ENCODE measurements at regions not wholly inside any gene's neighbourhood (a gene's known extent, or its start where the extent isn't known, plus 50 kb on each side); places are given as distances from the start of the nearest gene placed in this dataset.

DNA sequence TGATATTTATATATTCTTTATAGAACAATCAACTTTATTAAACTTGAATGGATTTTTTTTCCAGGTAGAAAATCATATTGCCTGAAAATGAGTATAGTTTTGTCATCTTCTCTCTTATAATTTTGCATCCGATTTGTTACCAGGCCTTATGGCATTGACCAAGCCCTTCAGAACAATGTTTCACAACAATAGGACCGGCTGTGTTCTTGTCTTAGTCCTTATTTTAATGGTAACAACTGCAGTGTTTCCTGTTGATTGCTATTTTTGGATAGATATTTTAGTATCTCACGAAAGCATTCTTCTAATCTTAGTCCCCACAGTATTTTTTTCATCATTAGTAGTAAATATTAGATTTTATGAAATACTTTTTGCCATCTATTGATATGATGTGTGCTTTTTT lies 88.1 kb upstream of the ANKRD34C start:
- WGBS, 3 donors: 47 to 72% (median 69%) methylated on average over 3 of the region's 3 CpGs
- H3K36me3 ChIP-seq (ENCODE audit: control insufficient read depth in 3 of 3, insufficient read depth in 2 of 3, low read depth in 1 of 3, low read length in 3 of 3): no peaks in the 10 kb centered on the region
- H3K27me3 ChIP-seq (ENCODE audit: control insufficient read depth in 3 of 3, insufficient read depth in 3 of 3, low read length in 3 of 3): peaks cover 0 to 6% (median 0%) of the 10 kb centered on the region in 3 donors
- no peaks in the 10 kb centered on the region for H3K4me1 ChIP-seq (ENCODE audit: control insufficient read depth in 3 of 3, insufficient read depth in 2 of 3, low read depth in 1 of 3, low read length in 2 of 3)
- FAIRE-seq: no peak
- H3K27ac ChIP-seq (ENCODE audit: low read depth in 1 of 3, low read length in 2 of 3): no peak overlapping the region
- no peak overlapping the region for H3K4me3 ChIP-seq (ENCODE audit: low read depth in 1 of 3, low read length in 3 of 3)
- DNase-seq: no peak
- no peaks in the 10 kb centered on the region for H3K9me3 ChIP-seq (ENCODE audit: control insufficient read depth in 2 of 2, insufficient read depth in 1 of 2, low read depth in 1 of 2, low read length in 1 of 2)

DNA sequence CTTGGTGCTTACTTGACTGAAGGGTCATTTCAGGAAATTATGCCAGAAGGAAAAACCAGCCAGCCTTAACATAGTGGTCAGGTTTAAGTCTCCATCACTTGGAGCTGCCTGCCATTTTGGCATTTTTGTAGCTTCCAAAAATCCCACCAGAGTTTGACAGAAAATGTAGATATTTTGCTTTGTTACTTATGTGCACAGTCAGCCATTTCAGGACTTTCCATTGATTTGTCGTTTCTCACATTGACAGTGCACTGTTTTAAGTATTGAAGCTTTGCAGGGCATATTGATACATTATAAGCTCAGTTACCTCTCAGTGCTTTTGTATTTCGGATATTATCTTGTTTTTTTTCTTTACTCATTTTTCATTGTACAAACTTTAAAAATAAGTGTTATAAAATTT lies 89.0 kb upstream of the ANKRD34C start:
- FAIRE-seq (no peak), DNase-seq (no peak)
- H3K36me3 ChIP-seq (ENCODE audit: control insufficient read depth in 3 of 3, insufficient read depth in 2 of 3, low read depth in 1 of 3, low read length in 3 of 3): no peaks in the 10 kb centered on the region
- H3K4me1 ChIP-seq (ENCODE audit: control insufficient read depth in 3 of 3, insufficient read depth in 2 of 3, low read depth in 1 of 3, low read length in 2 of 3): no peaks in the 10 kb centered on the region
- 64 to 88% (median 78%) methylated on average over 2 of the region's 2 CpGs for WGBS, 3 donors
- peaks cover 0 to 6% (median 0%) of the 10 kb centered on the region in 3 donors for H3K27me3 ChIP-seq (ENCODE audit: control insufficient read depth in 3 of 3, insufficient read depth in 3 of 3, low read length in 3 of 3)
- H3K27ac ChIP-seq (ENCODE audit: low read depth in 1 of 3, low read length in 2 of 3): no peak overlapping the region
- no peaks in the 10 kb centered on the region for H3K9me3 ChIP-seq (ENCODE audit: control insufficient read depth in 2 of 2, insufficient read depth in 1 of 2, low read depth in 1 of 2, low read length in 1 of 2)
- no peak overlapping the region for H3K4me3 ChIP-seq (ENCODE audit: low read depth in 1 of 3, low read length in 3 of 3)

DNA sequence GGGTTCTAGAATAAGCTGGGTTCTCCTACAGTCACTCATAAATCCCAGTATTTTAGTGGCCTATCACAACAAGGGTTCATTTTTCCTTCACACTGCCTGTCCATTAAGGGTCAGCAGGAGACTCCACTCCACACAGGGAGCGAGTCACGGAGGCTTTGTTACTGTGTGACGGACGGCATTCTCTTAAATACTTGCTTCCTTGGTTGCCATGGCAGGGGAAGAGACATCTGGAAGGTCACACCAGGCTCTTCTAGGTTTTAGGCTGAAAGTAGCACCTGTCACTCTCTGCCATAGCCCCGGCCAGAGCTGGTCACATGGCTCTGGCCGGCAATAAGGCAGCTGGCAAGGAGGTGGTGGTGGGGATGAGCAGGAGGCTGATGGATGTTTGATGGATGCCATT lies 89.4 kb upstream of the ANKRD34C start:
- no peak overlapping the region for H3K27ac ChIP-seq (ENCODE audit: low read depth in 1 of 3, low read length in 2 of 3)
- H3K27me3 ChIP-seq (ENCODE audit: control insufficient read depth in 3 of 3, insufficient read depth in 3 of 3, low read length in 3 of 3): peaks cover 0 to 6% (median 0%) of the 10 kb centered on the region in 3 donors
- no peak for FAIRE-seq
- DNase-seq: no peak
- no peaks in the 10 kb centered on the region for H3K9me3 ChIP-seq (ENCODE audit: control insufficient read depth in 2 of 2, insufficient read depth in 1 of 2, low read depth in 1 of 2, low read length in 1 of 2)
- H3K36me3 ChIP-seq (ENCODE audit: control insufficient read depth in 3 of 3, insufficient read depth in 2 of 3, low read depth in 1 of 3, low read length in 3 of 3): no peaks in the 10 kb centered on the region
- H3K4me1 ChIP-seq (ENCODE audit: control insufficient read depth in 3 of 3, insufficient read depth in 2 of 3, low read depth in 1 of 3, low read length in 2 of 3): no peaks in the 10 kb centered on the region
- 57 to 62% (median 58%) methylated on average over 6 of the region's 6 CpGs for WGBS, 3 donors
- H3K4me3 ChIP-seq (ENCODE audit: low read depth in 1 of 3, low read length in 3 of 3): no peak overlapping the region

- DNase-seq (no peak), FAIRE-seq (no peak)
- H3K27me3 ChIP-seq (ENCODE audit: control insufficient read depth in 3 of 3, insufficient read depth in 3 of 3, low read length in 3 of 3): peaks cover 0 to 6% (median 0%) of the 10 kb centered on the region in 3 donors
- H3K36me3 ChIP-seq (ENCODE audit: control insufficient read depth in 3 of 3, insufficient read depth in 2 of 3, low read depth in 1 of 3, low read length in 3 of 3): no peaks in the 10 kb centered on the region
- H3K9me3 ChIP-seq (ENCODE audit: control insufficient read depth in 2 of 2, insufficient read depth in 1 of 2, low read depth in 1 of 2, low read length in 1 of 2): no peaks in the 10 kb centered on the region
- no peak overlapping the region for H3K4me3 ChIP-seq (ENCODE audit: low read depth in 1 of 3, low read length in 3 of 3)
- WGBS, 3 donors: 60 to 67% (median 63%) methylated on average over 10 of the region's 10 CpGs
- H3K27ac ChIP-seq (ENCODE audit: low read depth in 1 of 3, low read length in 2 of 3): no peak overlapping the region
- no peaks in the 10 kb centered on the region for H3K4me1 ChIP-seq (ENCODE audit: control insufficient read depth in 3 of 3, insufficient read depth in 2 of 3, low read depth in 1 of 3, low read length in 2 of 3)
These were observed 90.0 kb upstream of the ANKRD34C start for GRCh38 chr15:79192462-79193036.

DNA sequence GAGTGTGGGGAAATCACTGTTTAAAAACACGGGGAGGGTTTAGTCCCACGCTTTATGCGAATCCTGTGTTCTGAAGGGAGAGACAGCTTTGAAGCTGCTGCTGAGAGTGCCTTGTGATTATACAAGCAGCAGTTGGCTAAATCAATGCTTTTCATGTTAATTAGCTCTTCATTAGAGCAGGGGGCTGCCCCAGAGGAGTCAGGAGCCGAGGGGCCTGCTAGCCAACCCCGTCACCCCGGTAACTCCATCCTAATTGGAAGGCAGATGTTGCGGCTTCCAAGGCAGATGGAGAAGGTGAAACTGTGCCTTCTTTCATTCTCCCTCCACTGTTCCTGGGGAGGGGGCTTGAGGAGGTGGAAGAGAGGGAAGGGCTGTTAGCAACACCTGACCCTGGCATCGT lies 92.4 kb upstream of the ANKRD34C start:
- WGBS, 3 donors: 70 to 78% (median 73%) methylated on average over 8 of the region's 8 CpGs
- Histone ChIP-seq H3K4me1 (ENCODE audit: control insufficient read depth in 3 of 3, insufficient read depth in 2 of 3, low read depth in 1 of 3, low read length in 2 of 3) (no peaks in the 10 kb centered on the region), H3K27ac (ENCODE audit: low read depth in 1 of 3, low read length in 2 of 3) (no peak overlapping the region), H3K9me3 (ENCODE audit: control insufficient read depth in 2 of 2, insufficient read depth in 1 of 2, low read depth in 1 of 2, low read length in 1 of 2) (no peaks in the 10 kb centered on the region), H3K36me3 (ENCODE audit: control insufficient read depth in 3 of 3, insufficient read depth in 2 of 3, low read depth in 1 of 3, low read length in 3 of 3) (no peaks in the 10 kb centered on the region), H3K27me3 (ENCODE audit: control insufficient read depth in 3 of 3, insufficient read depth in 3 of 3, low read length in 3 of 3) (peaks cover 0 to 4% (median 0%) of the 10 kb centered on the region in 3 donors), H3K4me3 (ENCODE audit: low read depth in 1 of 3, low read length in 3 of 3) (no peak overlapping the region)
- DNase-seq: no peak
- no peak for FAIRE-seq

DNA sequence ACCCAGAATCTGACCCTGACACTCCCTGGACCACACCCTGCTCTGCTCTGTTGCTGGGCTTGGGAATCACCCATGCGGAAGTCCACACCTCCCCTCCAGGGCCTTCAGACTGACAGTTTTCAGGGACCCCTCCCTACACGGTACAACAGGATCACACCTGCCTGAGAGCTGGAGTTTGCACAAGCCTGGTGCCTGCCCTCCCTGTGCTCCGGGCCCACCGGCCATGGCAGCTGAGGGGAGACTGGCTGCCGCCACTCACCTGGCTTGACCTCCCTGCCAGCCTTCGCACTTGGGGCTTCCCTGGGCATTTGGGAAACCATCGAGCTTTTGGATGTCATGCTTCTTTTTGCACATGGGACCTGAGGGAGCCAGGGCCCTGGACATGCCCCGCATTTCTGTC lies 95.9 kb upstream of the ANKRD34C start:
- 64 to 83% (median 66%) methylated on average over 8 of the region's 8 CpGs for WGBS, 3 donors
- Histone ChIP-seq H3K36me3 (ENCODE audit: control insufficient read depth in 3 of 3, insufficient read depth in 2 of 3, low read depth in 1 of 3, low read length in 3 of 3) (no peaks in the 10 kb centered on the region), H3K4me1 (ENCODE audit: control insufficient read depth in 3 of 3, insufficient read depth in 2 of 3, low read depth in 1 of 3, low read length in 2 of 3) (no peaks in the 10 kb centered on the region), H3K9me3 (ENCODE audit: control insufficient read depth in 2 of 2, insufficient read depth in 1 of 2, low read depth in 1 of 2, low read length in 1 of 2) (no peaks in the 10 kb centered on the region), H3K27me3 (ENCODE audit: control insufficient read depth in 3 of 3, insufficient read depth in 3 of 3, low read length in 3 of 3) (no peaks in the 10 kb centered on the region), H3K4me3 (ENCODE audit: low read depth in 1 of 3, low read length in 3 of 3) (no peak overlapping the region), H3K27ac (ENCODE audit: low read depth in 1 of 3, low read length in 2 of 3) (no peak overlapping the region)
- FAIRE-seq: no peak
- no peak for DNase-seq

DNA sequence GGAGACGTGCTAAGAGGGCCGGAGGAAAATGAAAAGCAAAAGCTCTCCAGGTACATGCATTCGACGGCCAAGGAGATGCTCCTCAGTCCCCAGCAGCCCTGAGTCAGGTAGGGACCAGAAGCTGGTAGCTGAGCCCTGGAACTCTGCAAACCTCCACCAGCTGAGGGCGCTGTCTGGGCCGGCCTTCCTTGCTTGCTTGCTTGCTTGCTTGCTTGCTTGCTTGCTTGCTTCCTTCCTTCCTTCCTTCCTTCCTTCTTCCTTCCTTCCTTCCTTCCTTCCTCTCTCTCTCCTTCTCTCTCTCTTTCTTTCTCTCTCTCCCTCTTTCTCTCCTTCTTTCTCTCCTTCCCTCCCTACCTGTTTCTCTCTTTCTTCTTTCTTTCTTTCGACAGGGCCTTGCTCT lies 94.6 kb upstream of the RASGRF1 start:
- no peak for DNase-seq
- H3K27ac ChIP-seq (ENCODE audit: low read depth in 1 of 3, low read length in 2 of 3): no peak overlapping the region
- H3K9me3 ChIP-seq (ENCODE audit: control insufficient read depth in 2 of 2, insufficient read depth in 1 of 2, low read depth in 1 of 2, low read length in 1 of 2): no peaks in the 10 kb centered on the region
- 66 to 83% (median 82%) methylated on average over 7 of the region's 7 CpGs for WGBS, 3 donors
- no peak for FAIRE-seq
- no peak overlapping the region for H3K4me3 ChIP-seq (ENCODE audit: low read depth in 1 of 3, low read length in 3 of 3)
- no peaks in the 10 kb centered on the region for H3K36me3 ChIP-seq (ENCODE audit: control insufficient read depth in 3 of 3, insufficient read depth in 2 of 3, low read depth in 1 of 3, low read length in 3 of 3)
- H3K27me3 ChIP-seq (ENCODE audit: control insufficient read depth in 3 of 3, insufficient read depth in 3 of 3, low read length in 3 of 3): no peaks in the 10 kb centered on the region
- no peaks in the 10 kb centered on the region for H3K4me1 ChIP-seq (ENCODE audit: control insufficient read depth in 3 of 3, insufficient read depth in 2 of 3, low read depth in 1 of 3, low read length in 2 of 3)

DNA sequence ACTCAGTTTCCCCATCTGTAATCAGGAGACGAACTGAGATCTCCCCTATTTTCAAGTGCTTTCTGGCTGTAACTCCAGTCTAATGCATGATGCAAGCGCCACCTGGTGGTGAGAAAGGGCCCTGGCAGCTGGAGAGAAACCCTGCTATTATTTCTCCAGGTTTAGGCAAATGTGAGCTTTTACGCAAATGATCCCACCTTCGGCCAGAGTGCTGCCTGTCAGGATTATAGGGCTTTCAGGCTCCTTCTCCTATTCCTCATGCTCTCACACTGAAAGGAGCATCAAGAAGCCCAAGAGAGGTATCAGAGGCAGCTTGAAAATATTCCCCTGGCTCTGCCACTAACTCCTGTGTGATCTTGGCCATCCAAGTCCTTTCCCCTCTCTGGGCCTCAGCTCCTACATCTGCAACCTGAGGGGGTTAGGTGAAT lies 93.9 kb upstream of the RASGRF1 start:
- Histone ChIP-seq H3K27me3 (ENCODE audit: control insufficient read depth in 3 of 3, insufficient read depth in 3 of 3, low read length in 3 of 3) (no peaks in the 10 kb centered on the region), H3K4me3 (ENCODE audit: low read depth in 1 of 3, low read length in 3 of 3) (no peak overlapping the region), H3K4me1 (ENCODE audit: control insufficient read depth in 3 of 3, insufficient read depth in 2 of 3, low read depth in 1 of 3, low read length in 2 of 3) (no peaks in the 10 kb centered on the region), H3K9me3 (ENCODE audit: control insufficient read depth in 2 of 2, insufficient read depth in 1 of 2, low read depth in 1 of 2, low read length in 1 of 2) (no peaks in the 10 kb centered on the region), H3K27ac (ENCODE audit: low read depth in 1 of 3, low read length in 2 of 3) (no peak overlapping the region), H3K36me3 (ENCODE audit: control insufficient read depth in 3 of 3, insufficient read depth in 2 of 3, low read depth in 1 of 3, low read length in 3 of 3) (no peaks in the 10 kb centered on the region)
- DNase-seq: peak; percentile 56 to 69
- 4 to 6% (median 5%) methylated on average over 4 of the region's 4 CpGs for WGBS, 3 donors
- FAIRE-seq: no peak

GRCh38 chr15:79180318-79180717 lies 89.7 kb upstream of the RASGRF1 start:
- Histone ChIP-seq H3K9me3 (ENCODE audit: control insufficient read depth in 2 of 2, insufficient read depth in 1 of 2, low read depth in 1 of 2, low read length in 1 of 2) (no peaks in the 10 kb centered on the region), H3K4me3 (ENCODE audit: low read depth in 1 of 3, low read length in 3 of 3) (no peak overlapping the region), H3K27ac (ENCODE audit: low read depth in 1 of 3, low read length in 2 of 3) (no peak overlapping the region), H3K27me3 (ENCODE audit: control insufficient read depth in 3 of 3, insufficient read depth in 3 of 3, low read length in 3 of 3) (peaks cover 0 to 7% (median 0%) of the 10 kb centered on the region in 3 donors), H3K36me3 (ENCODE audit: control insufficient read depth in 3 of 3, insufficient read depth in 2 of 3, low read depth in 1 of 3, low read length in 3 of 3) (no peaks in the 10 kb centered on the region), H3K4me1 (ENCODE audit: control insufficient read depth in 3 of 3, insufficient read depth in 2 of 3, low read depth in 1 of 3, low read length in 2 of 3) (no peaks in the 10 kb centered on the region)
- DNase-seq (no peak), FAIRE-seq (no peak)
- WGBS, 3 donors: 82 to 85% (median 83%) methylated on average over 5 of the region's 5 CpGs

Measured in small intestine (tissue), 7 donors.